ENCODE measurements at regions not wholly inside any gene's neighbourhood (a gene's known extent, or its start where the extent isn't known, plus 50 kb on each side); places are given as distances from the start of the nearest gene placed in this dataset.

- TF ChIP-seq YY1 (IDR thresholded peaks at IDR 0.05; ENCODE audit: insufficient read depth, insufficient read length), result no peak
- TF ChIP-seq ZNF274 (IDR thresholded peaks at IDR 0.05; ENCODE audit: low read depth, low read length), result no peak
These were observed 673.4 kb downstream of the DTWD2 start for GRCh38 chr5:118314931-118315330.

All from NT2/D1 (cell line).